Mesendoderm (in vitro differentiated cells): ENCODE measurements at regions not wholly inside any gene's neighbourhood (a gene's known extent, or its start where the extent isn't known, plus 50 kb on each side); places are given as distances from the start of the nearest gene placed in this dataset.

Source experiments
- DNase-seq: peaks from one replicate; pipeline ENCODE4 v3.0.0; 2013
- H2AK5ac ChIP-seq: 2 replicates; pipeline ENCODE4 v1.6.1; 2013; ENCODE audit warnings: low read length, inconsistent platforms
- H2BK120ac ChIP-seq: 2 replicates; pipeline ENCODE4 v1.6.1; 2013; ENCODE audit warnings: low read depth, mild to moderate bottlenecking, low read length, moderate library complexity, mixed read lengths
- H2BK15ac ChIP-seq: replicated peaks from 2 replicates; pipeline ENCODE4 v1.6.1; 2013; ENCODE audit warnings: low read depth, mild to moderate bottlenecking, moderate library complexity
- H2BK5ac ChIP-seq: 2 replicates; pipeline ENCODE4 v1.6.1; 2013; ENCODE audit warnings: low read length, inconsistent platforms
- H3K18ac ChIP-seq: 2 replicates; pipeline ENCODE4 v1.6.1; 2013; ENCODE audit warnings: mild to moderate bottlenecking, low read length, mixed read lengths
- H3K23ac ChIP-seq: one replicate; pipeline ENCODE4 v1.6.1; 2013; ENCODE audit warnings: low read length
- H3K27ac ChIP-seq: 2 replicates; pipeline ENCODE4 v1.5.1; 2013; ENCODE audit warnings: low read depth, mild to moderate bottlenecking, inconsistent platforms, low read length, moderate library complexity
- H3K27me3 ChIP-seq: 2 replicates; pipeline ENCODE4 v1.6.1; 2013; ENCODE audit warnings: low read length, control low read depth, mild to moderate bottlenecking, inconsistent platforms; ENCODE audit not compliant: insufficient read depth, poor library complexity
- H3K36me3 ChIP-seq: 2 replicates; pipeline ENCODE4 v1.6.1; 2013; ENCODE audit warnings: low read length, inconsistent platforms; ENCODE audit not compliant: control insufficient read depth, insufficient read depth
- H3K4ac ChIP-seq: one replicate; pipeline ENCODE4 v1.6.1; 2013; ENCODE audit warnings: low read depth, mild to moderate bottlenecking, low read length, moderate library complexity
- H3K4me1 ChIP-seq: 2 replicates; pipeline ENCODE4 v1.6.1; 2013; ENCODE audit warnings: low read depth, low read length, inconsistent platforms; ENCODE audit not compliant: control insufficient read depth
- H3K4me2 ChIP-seq: 2 replicates; pipeline ENCODE4 v1.6.1; 2013; ENCODE audit warnings: low read length
- H3K4me3 ChIP-seq: 2 replicates; pipeline ENCODE4 v1.5.1; 2013; ENCODE audit warnings: mild to moderate bottlenecking, low read length
- H3K56ac ChIP-seq: one replicate; pipeline ENCODE4 v1.6.1; 2013; ENCODE audit warnings: low read length
- H3K79me1 ChIP-seq: 2 replicates; pipeline ENCODE4 v1.6.1; 2013; ENCODE audit warnings: low read length, inconsistent platforms
- H3K79me2 ChIP-seq: 2 replicates; pipeline ENCODE4 v1.6.1; 2013; ENCODE audit warnings: mild to moderate bottlenecking, low read length; ENCODE audit not compliant: control insufficient read depth, insufficient read depth
- H3K9ac ChIP-seq: 2 replicates; pipeline ENCODE4 v1.6.1; 2013; ENCODE audit warnings: low read length, inconsistent platforms
- H4K5ac ChIP-seq: one replicate; pipeline ENCODE4 v1.6.1; 2013; ENCODE audit warnings: low read length
- H4K8ac ChIP-seq: one replicate; pipeline ENCODE4 v1.6.1; 2013; ENCODE audit warnings: low read depth, mild to moderate bottlenecking, control low read depth, low read length, moderate library complexity
- WGBS: extraction: QIAGEN DNeasy Blood & Tissue Kit; methylation state at CpG from one replicate; pipeline ENCODE4 v1.1.7; 2013; ENCODE audit warnings: low lambda C conversion rate, missing lambda C conversion rate; ENCODE audit not compliant: insufficient coverage; ENCODE audit errors: extremely low coverage; 5-methylcytosine and 5-hydroxymethylcytosine counted together

DNA sequence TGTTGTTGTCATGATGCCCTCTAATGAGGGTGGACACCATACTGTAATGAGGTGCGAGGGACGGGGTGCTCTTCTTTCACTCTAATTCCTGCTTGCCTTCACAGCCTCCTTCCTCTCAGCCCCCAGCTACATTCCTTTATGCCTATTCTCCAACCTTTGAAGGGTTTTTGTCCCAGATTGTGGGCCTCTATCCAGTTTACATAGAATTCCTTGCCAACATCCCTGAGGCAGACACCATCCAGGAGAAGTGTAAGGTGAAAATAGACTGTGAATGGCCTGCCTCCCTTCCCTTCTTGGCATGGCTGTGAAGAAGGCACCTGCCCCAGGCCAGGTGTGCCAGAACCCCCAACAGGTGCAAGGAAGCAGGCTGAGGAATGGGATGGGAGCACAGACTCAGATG is 122.3 kb downstream of the CHST1 start:
- Histone ChIP-seq H3K79me2 (no peaks in the 10 kb centered on the region), H3K4me3 (no peak overlapping the region), H3K79me1 (no peaks in the 10 kb centered on the region), H2BK5ac (no peak overlapping the region), H2BK120ac (no peak overlapping the region), H3K4me1 (no peaks in the 10 kb centered on the region), H3K23ac (no peak overlapping the region), H3K27ac (no peak overlapping the region), H3K36me3 (no peaks in the 10 kb centered on the region), H3K56ac (no peak overlapping the region), H3K9ac (no peak overlapping the region), H3K18ac (no peak overlapping the region), H4K8ac (no peak overlapping the region), H3K4ac (no peak overlapping the region), H2BK15ac (no peak overlapping the region), H2AK5ac (no peak overlapping the region), H3K4me2 (no peak overlapping the region), H3K27me3 (no peaks in the 10 kb centered on the region), H4K5ac (no peak overlapping the region)
- no CpG with 5 or more reads among the region's 2 CpGs for WGBS
- no peak for DNase-seq

DNA sequence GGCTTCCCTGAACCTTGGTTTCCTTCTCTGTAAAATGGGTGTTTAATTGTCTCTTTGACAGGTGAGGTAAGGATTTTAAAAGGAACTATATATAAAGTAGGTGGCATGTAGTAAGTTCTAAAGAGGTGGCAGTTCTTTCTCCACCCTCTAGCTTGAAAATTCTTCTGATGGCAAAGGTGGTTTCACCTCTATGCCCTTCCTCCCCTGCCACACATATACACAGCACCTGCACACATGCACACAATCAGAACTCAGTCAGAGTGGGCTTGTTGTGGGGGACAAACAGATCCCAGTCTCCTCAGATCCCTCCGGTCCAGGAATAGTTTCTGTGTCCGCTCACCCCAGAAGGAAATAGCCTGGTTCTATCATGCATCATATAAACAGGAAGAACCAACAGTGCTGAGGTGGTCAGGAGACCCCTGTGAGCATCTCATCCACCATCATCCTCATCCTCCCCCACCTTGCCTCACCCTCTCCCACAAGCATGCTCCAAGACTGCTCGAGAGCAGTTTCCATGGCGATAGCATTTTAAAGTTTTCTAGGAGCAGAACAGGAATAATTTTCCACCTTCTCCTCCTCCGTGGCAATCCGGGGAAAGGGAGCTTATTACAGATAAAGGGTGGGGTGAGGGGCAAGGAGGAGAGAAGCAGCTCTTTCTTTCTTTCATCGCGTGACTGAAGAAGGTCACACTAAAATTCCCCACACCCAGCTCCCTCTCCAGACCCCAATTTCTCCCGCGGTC is 123.6 kb downstream of the CHST1 start:
- DNase-seq, result no peak
- H3K4ac ChIP-seq, result no peak overlapping the region
- H3K27me3 ChIP-seq, result no peaks in the 10 kb centered on the region
- no peak overlapping the region for H2BK5ac ChIP-seq
- H3K4me3 ChIP-seq, result no peak overlapping the region
- H2BK120ac ChIP-seq, result no peak overlapping the region
- H3K9ac ChIP-seq, result no peak overlapping the region
- H3K18ac ChIP-seq, result no peak overlapping the region
- H3K4me1 ChIP-seq, result no peaks in the 10 kb centered on the region
- WGBS, result no CpG with 5 or more reads among the region's 10 CpGs
- no peaks in the 10 kb centered on the region for H3K79me1 ChIP-seq
- no peak overlapping the region for H3K4me2 ChIP-seq
- H4K5ac ChIP-seq, result no peak overlapping the region
- no peaks in the 10 kb centered on the region for H3K36me3 ChIP-seq
- no peak overlapping the region for H3K27ac ChIP-seq
- H4K8ac ChIP-seq, result no peak overlapping the region
- no peaks in the 10 kb centered on the region for H3K79me2 ChIP-seq
- H3K23ac ChIP-seq, result no peak overlapping the region
- no peak overlapping the region for H3K56ac ChIP-seq
- no peak overlapping the region for H2BK15ac ChIP-seq
- H2AK5ac ChIP-seq, result no peak overlapping the region

DNA sequence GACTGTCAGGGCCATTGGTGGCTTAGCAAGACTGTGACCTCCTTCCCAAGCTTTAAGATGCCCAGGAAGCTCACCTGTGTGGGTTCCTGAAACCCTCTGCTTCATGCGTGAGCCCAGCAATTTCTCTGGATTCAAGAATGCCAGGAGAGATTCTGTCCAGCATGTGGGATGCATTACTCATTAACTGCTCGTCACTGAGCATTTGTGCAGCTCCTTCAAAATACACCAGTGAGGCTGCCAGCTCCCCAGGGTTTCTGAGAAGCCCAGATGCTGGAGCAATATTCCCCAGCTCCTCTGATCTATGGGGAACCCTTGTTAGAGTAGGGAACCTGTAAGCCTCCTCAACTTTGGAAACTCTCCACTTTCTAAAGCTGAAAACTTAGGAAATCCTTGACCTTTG is 126.5 kb downstream of the CHST1 start:
- H3K18ac ChIP-seq, result no peak overlapping the region
- H2BK120ac ChIP-seq, result no peak overlapping the region
- no peaks in the 10 kb centered on the region for H3K79me2 ChIP-seq
- H3K27me3 ChIP-seq, result no peaks in the 10 kb centered on the region
- no peak overlapping the region for H4K8ac ChIP-seq
- no peak overlapping the region for H3K27ac ChIP-seq
- H2AK5ac ChIP-seq, result no peak overlapping the region
- H3K9ac ChIP-seq, result no peak overlapping the region
- no peaks in the 10 kb centered on the region for H3K4me1 ChIP-seq
- no peak overlapping the region for H3K4ac ChIP-seq
- no peak for DNase-seq
- no peak overlapping the region for H2BK5ac ChIP-seq
- no CpG with 5 or more reads among the region's 2 CpGs for WGBS
- H4K5ac ChIP-seq, result no peak overlapping the region
- H3K4me3 ChIP-seq, result no peak overlapping the region
- no peaks in the 10 kb centered on the region for H3K36me3 ChIP-seq
- H3K56ac ChIP-seq, result no peak overlapping the region
- H3K4me2 ChIP-seq, result no peak overlapping the region
- H3K23ac ChIP-seq, result no peak overlapping the region
- no peak overlapping the region for H2BK15ac ChIP-seq
- no peaks in the 10 kb centered on the region for H3K79me1 ChIP-seq

DNA sequence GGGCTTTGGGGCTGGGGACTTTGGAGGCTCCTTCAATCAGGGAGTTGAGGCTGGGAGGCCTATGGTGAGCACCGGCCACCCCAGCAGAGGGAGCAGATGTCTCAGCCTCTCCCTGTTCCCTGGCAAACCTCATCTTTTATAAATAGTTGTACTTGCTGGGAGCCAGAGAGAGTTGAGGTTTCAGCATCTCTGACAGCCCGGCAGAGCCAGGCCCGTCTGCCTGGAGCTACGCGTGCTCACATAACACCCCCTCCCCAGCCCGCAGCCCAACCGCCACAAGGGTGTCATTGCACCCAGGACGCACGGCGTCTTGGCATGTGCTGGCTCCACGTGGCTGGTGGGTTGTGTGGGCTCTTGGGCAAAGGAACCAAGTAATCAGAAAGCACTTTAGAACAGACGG is 127.1 kb downstream of the CHST1 start:
- WGBS, result no CpG with 5 or more reads among the region's 12 CpGs

DNA sequence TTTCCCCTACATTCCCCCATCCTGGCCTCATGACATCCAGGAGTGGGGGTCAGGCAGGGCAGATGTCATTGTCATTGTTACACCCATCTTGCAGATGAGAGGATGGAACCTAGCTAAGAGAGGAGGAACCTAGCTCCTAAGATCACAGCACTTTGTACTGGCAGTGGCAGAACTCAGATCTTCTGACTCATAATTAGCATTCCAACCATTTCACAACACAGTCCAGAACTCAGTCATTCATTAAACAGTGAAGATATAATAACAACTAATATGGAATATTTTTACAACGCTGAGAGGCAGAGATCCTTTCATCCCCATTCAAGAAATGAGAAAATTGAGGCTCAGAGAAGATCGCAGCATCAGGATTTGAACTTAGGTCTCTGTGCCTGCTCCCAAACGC is 127.8 kb downstream of the CHST1 start:
- Histone ChIP-seq H3K23ac (no peak overlapping the region), H3K56ac (no peak overlapping the region), H3K79me2 (no peaks in the 10 kb centered on the region), H3K27ac (no peak overlapping the region), H2BK5ac (no peak overlapping the region), H3K9ac (no peak overlapping the region), H3K18ac (no peak overlapping the region), H4K8ac (no peak overlapping the region), H3K27me3 (no peaks in the 10 kb centered on the region), H3K79me1 (no peaks in the 10 kb centered on the region), H3K4me2 (no peak overlapping the region), H2BK15ac (no peak overlapping the region), H3K36me3 (no peaks in the 10 kb centered on the region), H3K4ac (no peak overlapping the region), H2BK120ac (no peak overlapping the region), H2AK5ac (no peak overlapping the region), H3K4me3 (no peak overlapping the region), H4K5ac (no peak overlapping the region), H3K4me1 (no peaks in the 10 kb centered on the region)
- no peak for DNase-seq
- WGBS, result no CpG with 5 or more reads among the region's 3 CpGs

More for the DNA sequence above, 127.1 kb downstream of the CHST1 start:
- no peak overlapping the region for H3K18ac ChIP-seq
- no peak overlapping the region for H3K23ac ChIP-seq
- no peak overlapping the region for H3K27ac ChIP-seq
- H2AK5ac ChIP-seq, result no peak overlapping the region
- no peak overlapping the region for H3K4me2 ChIP-seq
- H3K27me3 ChIP-seq, result no peaks in the 10 kb centered on the region
- H4K8ac ChIP-seq, result no peak overlapping the region
- no peak overlapping the region for H2BK120ac ChIP-seq
- H3K79me1 ChIP-seq, result no peaks in the 10 kb centered on the region
- H3K4me1 ChIP-seq, result no peaks in the 10 kb centered on the region
- H3K4me3 ChIP-seq, result no peak overlapping the region
- H3K9ac ChIP-seq, result no peak overlapping the region
- H3K56ac ChIP-seq, result no peak overlapping the region
- H2BK15ac ChIP-seq, result no peak overlapping the region
- no peak overlapping the region for H3K4ac ChIP-seq
- no peaks in the 10 kb centered on the region for H3K36me3 ChIP-seq
- no peak overlapping the region for H4K5ac ChIP-seq
- no peak for DNase-seq
- no peak overlapping the region for H2BK5ac ChIP-seq
- H3K79me2 ChIP-seq, result no peaks in the 10 kb centered on the region

DNA sequence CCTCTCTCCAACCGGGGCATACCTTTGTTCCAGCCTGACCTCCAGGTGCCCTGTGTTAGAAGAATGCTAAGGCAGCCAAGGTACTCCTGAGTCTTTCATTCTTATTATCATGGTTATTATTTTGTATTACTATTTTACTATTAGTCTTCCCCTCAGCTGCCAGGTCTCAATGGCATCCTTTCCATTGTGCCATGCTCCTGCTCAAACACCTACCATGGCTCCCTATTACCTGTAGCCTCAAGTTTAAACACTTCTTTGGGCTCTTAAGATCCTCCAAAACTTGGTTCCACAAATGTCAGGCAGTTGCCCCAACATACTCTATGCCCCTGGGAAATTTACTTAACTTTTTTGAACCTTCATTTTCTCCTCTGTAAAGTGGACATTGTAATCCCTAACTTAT is 130.4 kb downstream of the CHST1 start:
- Histone ChIP-seq H3K9ac (no peak overlapping the region), H3K27ac (no peak overlapping the region), H3K23ac (no peak overlapping the region), H3K18ac (no peak overlapping the region), H3K56ac (no peak overlapping the region), H3K36me3 (no peaks in the 10 kb centered on the region), H3K4ac (no peak overlapping the region), H3K79me1 (no peaks in the 10 kb centered on the region), H3K79me2 (no peaks in the 10 kb centered on the region), H3K4me3 (no peak overlapping the region), H3K27me3 (no peaks in the 10 kb centered on the region), H4K5ac (no peak overlapping the region), H4K8ac (no peak overlapping the region), H3K4me1 (no peaks in the 10 kb centered on the region), H2AK5ac (no peak overlapping the region), H2BK5ac (no peak overlapping the region), H2BK15ac (no peak overlapping the region), H3K4me2 (no peak overlapping the region), H2BK120ac (no peak overlapping the region)
- no CpG with 5 or more reads among the region's 1 CpG for WGBS
- no peak for DNase-seq
